ENCODE measurements at regions not wholly inside any gene's neighbourhood (a gene's known extent, or its start where the extent isn't known, plus 50 kb on each side); places are given as distances from the start of the nearest gene placed in this dataset.

DNA sequence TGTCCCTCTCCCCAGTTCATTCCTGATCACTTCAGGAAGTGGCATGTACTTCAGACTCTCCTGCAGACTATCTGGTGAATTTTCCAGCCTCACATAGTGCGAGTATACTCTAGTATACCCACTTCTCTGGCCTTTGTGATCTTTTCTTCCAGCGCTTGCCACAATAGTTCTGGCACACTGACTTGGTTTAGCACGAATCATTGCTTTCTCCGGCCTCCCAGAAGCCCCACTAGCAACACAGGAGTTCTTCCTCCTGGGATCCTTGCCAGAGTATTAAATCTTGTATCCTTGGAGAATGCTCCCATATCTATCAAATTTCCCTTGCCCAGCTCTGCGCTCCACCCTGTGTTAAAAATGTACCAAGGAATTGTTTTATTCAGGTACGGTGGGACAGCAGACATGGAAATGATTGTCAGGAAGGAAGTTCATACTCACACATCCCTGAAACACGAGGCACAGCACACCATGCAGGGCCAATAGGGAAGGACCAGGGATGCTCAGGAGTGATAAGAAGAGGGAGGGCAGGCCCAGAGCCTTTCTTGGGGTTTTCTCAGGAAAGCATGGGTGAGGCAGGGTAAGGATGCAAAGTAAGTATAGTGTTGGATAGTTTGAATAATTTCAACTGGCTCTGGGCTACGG, 136.7 kb downstream of the ADSS2 start:
- Histone ChIP-seq H3K4me3 (no peak overlapping the region), H3K4me1 (no peaks in the 10 kb centered on the region), H3K27me3 (no peaks in the 10 kb centered on the region), H3K9me3 (no peaks in the 10 kb centered on the region), H3K27ac (replicated peaks in 1 of 4) (no peak overlapping the region), H3K36me3 (no peaks in the 10 kb centered on the region)
- TF ChIP-seq POLR2AphosphoS5 (IDR thresholded peaks at IDR 0.05) (no peak), EP300 (IDR thresholded peaks at IDR 0.05) (no peak), POLR2A (IDR thresholded peaks at IDR 0.05; ENCODE audit: low read depth) (no peak)
- TF ChIP-seq, protein P1, sequence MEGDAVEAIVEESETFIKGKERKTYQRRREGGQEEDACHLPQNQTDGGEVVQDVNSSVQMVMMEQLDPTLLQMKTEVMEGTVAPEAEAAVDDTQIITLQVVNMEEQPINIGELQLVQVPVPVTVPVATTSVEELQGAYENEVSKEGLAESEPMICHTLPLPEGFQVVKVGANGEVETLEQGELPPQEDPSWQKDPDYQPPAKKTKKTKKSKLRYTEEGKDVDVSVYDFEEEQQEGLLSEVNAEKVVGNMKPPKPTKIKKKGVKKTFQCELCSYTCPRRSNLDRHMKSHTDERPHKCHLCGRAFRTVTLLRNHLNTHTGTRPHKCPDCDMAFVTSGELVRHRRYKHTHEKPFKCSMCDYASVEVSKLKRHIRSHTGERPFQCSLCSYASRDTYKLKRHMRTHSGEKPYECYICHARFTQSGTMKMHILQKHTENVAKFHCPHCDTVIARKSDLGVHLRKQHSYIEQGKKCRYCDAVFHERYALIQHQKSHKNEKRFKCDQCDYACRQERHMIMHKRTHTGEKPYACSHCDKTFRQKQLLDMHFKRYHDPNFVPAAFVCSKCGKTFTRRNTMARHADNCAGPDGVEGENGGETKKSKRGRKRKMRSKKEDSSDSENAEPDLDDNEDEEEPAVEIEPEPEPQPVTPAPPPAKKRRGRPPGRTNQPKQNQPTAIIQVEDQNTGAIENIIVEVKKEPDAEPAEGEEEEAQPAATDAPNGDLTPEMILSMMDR (IDR thresholded peaks at IDR 0.05): no peak
- DNase-seq (ENCODE audit: extremely low spot score): no peak
- 66% methylated on average over 8 of the region's 8 CpGs for WGBS
- intact Hi-C loops (cut with DNase I): no loop called here

DNA sequence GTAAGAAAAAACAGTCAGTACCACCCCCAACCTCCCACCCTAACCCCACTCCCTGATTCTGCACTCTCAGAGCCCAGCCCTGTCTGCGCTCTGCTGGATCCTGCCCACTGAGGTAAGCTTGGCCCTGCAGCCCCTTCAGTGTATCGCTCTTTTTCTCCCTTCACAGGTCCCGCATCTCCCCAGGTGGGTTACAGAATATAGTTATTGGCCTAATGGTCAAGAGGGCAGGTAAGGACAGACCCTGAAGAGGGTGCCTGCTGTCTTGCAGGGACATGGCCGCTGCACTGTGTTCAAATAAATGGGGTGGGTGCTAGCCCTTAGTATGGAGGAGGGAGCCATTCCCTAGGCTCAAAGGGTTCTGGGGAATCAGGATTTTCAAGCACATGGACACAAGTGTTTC, 135.7 kb downstream of the ADSS2 start:
- Histone ChIP-seq H3K9me3 (no peaks in the 10 kb centered on the region), H3K4me3 (no peak overlapping the region), H3K27me3 (no peaks in the 10 kb centered on the region), H3K36me3 (no peaks in the 10 kb centered on the region), H3K4me1 (no peaks in the 10 kb centered on the region), H3K27ac (replicated peaks in 1 of 4) (no peak overlapping the region)
- TF ChIP-seq EP300 (IDR thresholded peaks at IDR 0.05) (no peak), POLR2A (IDR thresholded peaks at IDR 0.05; ENCODE audit: low read depth) (no peak), POLR2AphosphoS5 (IDR thresholded peaks at IDR 0.05) (no peak)
- TF ChIP-seq, protein P1 (IDR thresholded peaks at IDR 0.05): no peak
- DNase-seq (ENCODE audit: extremely low spot score): no peak
- intact Hi-C loops (cut with DNase I): no loop called here
- WGBS: 94% methylated on average over 4 of the region's 4 CpGs

DNA sequence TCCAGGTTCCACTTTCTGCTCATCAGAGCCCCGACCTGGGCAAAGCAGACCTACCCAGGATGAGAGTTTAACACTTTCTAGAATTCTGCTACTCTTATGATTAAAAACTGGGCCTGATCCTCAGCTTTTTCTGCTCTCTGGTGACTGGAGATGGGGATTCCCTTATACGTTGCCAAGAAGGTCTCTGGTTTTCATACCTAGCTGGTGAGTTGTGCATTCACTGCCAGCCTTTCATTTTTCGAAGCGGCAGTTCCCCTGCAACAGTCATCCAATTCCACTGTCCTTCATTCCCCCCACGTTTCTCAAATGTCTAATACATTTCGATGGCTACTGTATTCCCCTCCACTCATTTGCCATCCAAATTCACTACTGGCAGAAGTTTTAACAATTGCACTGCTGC, 135.3 kb downstream of the ADSS2 start:
- no peak for DNase-seq (ENCODE audit: extremely low spot score)
- H3K27ac ChIP-seq (replicated peaks in 1 of 4): no peak overlapping the region
- WGBS: 79% methylated on average over 6 of the region's 6 CpGs
- TF ChIP-seq POLR2AphosphoS5 (IDR thresholded peaks at IDR 0.05): no peak
- TF ChIP-seq EP300 (IDR thresholded peaks at IDR 0.05): no peak
- TF ChIP-seq, protein P1 (IDR thresholded peaks at IDR 0.05): no peak
- TF ChIP-seq POLR2A (IDR thresholded peaks at IDR 0.05; ENCODE audit: low read depth): no peak
- H3K4me1 ChIP-seq: no peaks in the 10 kb centered on the region
- H3K4me3 ChIP-seq: no peak overlapping the region
- H3K36me3 ChIP-seq: no peaks in the 10 kb centered on the region
- no peaks in the 10 kb centered on the region for H3K27me3 ChIP-seq
- H3K9me3 ChIP-seq: no peaks in the 10 kb centered on the region
- intact Hi-C loops (cut with DNase I): no loop called here

DNA sequence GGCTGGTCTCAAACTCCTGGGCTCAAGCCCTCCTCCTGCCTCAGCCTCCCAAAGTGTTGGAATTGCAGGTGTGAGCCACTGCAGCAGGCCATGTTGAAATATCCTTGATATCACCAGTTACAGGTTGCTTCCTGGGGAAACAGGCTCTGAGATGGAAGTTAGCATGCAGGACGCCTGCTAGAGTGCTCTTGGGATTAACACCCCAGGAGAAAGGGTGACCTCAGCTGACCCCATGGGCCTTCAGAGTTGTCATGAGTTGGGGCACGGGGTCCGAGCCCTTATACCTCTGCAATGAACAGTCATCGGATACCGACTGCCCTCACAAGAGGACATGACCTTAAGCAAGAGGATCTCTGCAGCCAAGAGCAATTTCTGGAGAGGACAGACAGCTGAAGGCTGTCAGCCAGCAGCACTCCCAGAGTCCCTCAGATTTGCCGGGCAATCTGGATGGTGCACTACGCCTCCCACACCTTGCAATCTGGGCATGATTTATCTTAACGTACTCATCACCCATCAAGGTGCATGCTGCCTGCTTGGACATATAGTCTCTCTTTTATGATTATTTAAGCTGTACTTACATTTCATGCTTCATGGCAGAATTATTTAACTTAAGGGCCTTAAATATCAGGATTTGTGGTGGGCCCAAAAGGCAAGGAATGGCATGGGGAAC, 134.6 kb downstream of the ADSS2 start:
- intact Hi-C loops (cut with DNase I): no loop called here
- DNase-seq (ENCODE audit: extremely low spot score): no peak
- no peak overlapping the region for H3K4me3 ChIP-seq
- no peak overlapping the region for H3K27ac ChIP-seq (replicated peaks in 1 of 4)
- TF ChIP-seq EP300 (IDR thresholded peaks at IDR 0.05) (no peak), POLR2AphosphoS5 (IDR thresholded peaks at IDR 0.05) (no peak), POLR2A (IDR thresholded peaks at IDR 0.05; ENCODE audit: low read depth) (no peak)
- TF ChIP-seq, protein P1 (IDR thresholded peaks at IDR 0.05): no peak
- no peaks in the 10 kb centered on the region for H3K36me3 ChIP-seq
- no peaks in the 10 kb centered on the region for H3K9me3 ChIP-seq
- WGBS: 56% methylated on average over 8 of the region's 8 CpGs
- peaks cover 0 to 2% (median under 1%) of the 10 kb centered on the region in 4 donors for H3K4me1 ChIP-seq
- no peaks in the 10 kb centered on the region for H3K27me3 ChIP-seq

Data from esophagus muscularis mucosa (tissue), 4 donors.